HepG2 (cell line): ENCODE measurements at regions not wholly inside any gene's neighbourhood (a gene's known extent, or its start where the extent isn't known, plus 50 kb on each side); places are given as distances from the start of the nearest gene placed in this dataset.

Source experiments
- ATAC-seq: fragments of 200-7000 bp; cut with Tn5 transposase; 3 replicates; pipeline ENCODE4 v1.9.1; 2020; ENCODE audit warnings: mild to moderate bottlenecking, moderate library complexity
- BruUV-seq: library from RNA; stranded (reverse); fragments of 400-500 nt; replicated peaks from 2 replicates; lab custom pipeline; 2021; lab: Mats Ljungman, UMichigan
- CTCF ChIA-PET: fragments of 300-600 bp; formaldehyde crosslinking; extraction: SDS; loops from one replicate; lab custom pipeline; 2021; ENCODE audit warnings: low total read pairs, inconsistent platforms, low intra/inter-chr PET ratio; lab: Yijun Ruan, JAX
- POLR2A ChIA-PET: fragments of 350-600 bp; sonication (Branson Sonifier 250); formaldehyde crosslinking; loops from one replicate; lab custom pipeline; 2020; ENCODE audit warnings: antibody characterized with exemption, inconsistent platforms; lab: Yijun Ruan, JAX
- DNase-seq: peaks from one replicate; pipeline ENCODE4 v3.0.0-alpha.2; 2015; ENCODE audit warnings: low spot score
- FAIRE-seq: peaks from 3 replicates; lab custom pipeline; 2011; peaks lifted over from hg19 to GRCh38; lab: Jason Lieb, UNC
- H2AFZ ChIP-seq: one replicate; pipeline ENCODE4 v1.6.1; 2011; ENCODE audit warnings: low read length, inconsistent platforms
- H3K27ac ChIP-seq: fragments of 300-600 bp; 3 replicates; pipeline ENCODE4 v1.8.0; 2011; ENCODE audit warnings: mixed run types, mild to moderate bottlenecking, mixed read lengths, low read length, inconsistent platforms; ENCODE audit not compliant: insufficient read depth; ENCODE audit errors: extremely low read length
- H3K27me3 ChIP-seq, 2 experiments: fragments of 200-600 bp in 1 of 2; 2 replicates in 1 of 2; 3 replicates in 1 of 2; pipeline versions ENCODE4 v1.6.0 to v1.8.0; 2011; ENCODE audit warnings: low read length in 2 of 2, mild to moderate bottlenecking in 2 of 2, moderate library complexity in 2 of 2, inconsistent platforms in 1 of 2; ENCODE audit not compliant: insufficient read depth in 2 of 2, control insufficient read depth in 1 of 2
- H3K36me3 ChIP-seq, 2 experiments: fragments of 200-600 bp in 1 of 2; replicated peaks in 1 of 2; 2 replicates in 1 of 2; 3 replicates in 1 of 2; pipeline versions ENCODE4 v1.5.1 to v1.8.0; 2011; ENCODE audit warnings: low read length in 2 of 2, inconsistent platforms in 1 of 2; ENCODE audit not compliant: insufficient read depth in 2 of 2, control insufficient read depth in 1 of 2
- H3K4me1 ChIP-seq: 2 replicates; pipeline ENCODE4 v1.5.1; 2012; ENCODE audit warnings: low read length, inconsistent platforms; ENCODE audit not compliant: insufficient read depth
- H3K4me2 ChIP-seq: 2 replicates; pipeline ENCODE4 v1.6.0; 2011; ENCODE audit warnings: low read depth, low read length, inconsistent platforms
- H3K4me3 ChIP-seq, 3 experiments: fragments of 200-600 bp in 1 of 3; sonication (generic), shearing (Covaris generic) in 1 of 3; replicated peaks in 1 of 3; 2 replicates each; pipeline ENCODE4 v1.5.1; 2011 to 2016; ENCODE audit warnings: low read length in 3 of 3, inconsistent platforms in 2 of 3, low read depth in 2 of 3, mild to moderate bottlenecking in 2 of 3, control low read depth in 1 of 3, mixed read lengths in 1 of 3; ENCODE audit not compliant: insufficient read depth in 1 of 3
- H3K79me2 ChIP-seq: one replicate; pipeline ENCODE4 v1.6.1; 2011; ENCODE audit warnings: low read length, inconsistent platforms; ENCODE audit not compliant: insufficient read depth
- H3K9ac ChIP-seq: 2 replicates; pipeline ENCODE4 v1.6.0; 2011; ENCODE audit warnings: mild to moderate bottlenecking, low read depth, low read length, inconsistent platforms; ENCODE audit not compliant: insufficient read depth
- H3K9me3 ChIP-seq: 2 replicates; pipeline ENCODE4 v1.5.1; 2012; ENCODE audit warnings: mild to moderate bottlenecking, low read length
- H4K20me1 ChIP-seq: 2 replicates; pipeline ENCODE4 v1.6.0; 2011; ENCODE audit warnings: inconsistent platforms, mild to moderate bottlenecking, low read length, moderate library complexity; ENCODE audit not compliant: insufficient read depth
- ELF4 ChIP-seq: sonication (generic); formaldehyde crosslinking; IDR thresholded peaks from 2 replicates; pipeline ENCODE4 v1.5.0; 2020; ENCODE audit warnings: missing genetic modification reagents, mild to moderate bottlenecking, moderate library complexity, borderline replicate concordance
- GATA4 ChIP-seq: sonication (generic); IDR thresholded peaks from 2 replicates; pipeline ENCODE4 v1.6.1; 2016; ENCODE audit warnings: antibody characterized with exemption, low read depth, borderline replicate concordance
- HOXA5 ChIP-seq: sonication (generic); formaldehyde crosslinking; IDR thresholded peaks from 2 replicates; pipeline ENCODE4 v1.4.0; 2020; ENCODE audit warnings: missing genetic modification reagents
- JUNB ChIP-seq: sonication (generic); formaldehyde crosslinking; IDR thresholded peaks from 2 replicates; pipeline ENCODE4 v1.8.0; 2022; ENCODE audit warnings: missing genetic modification reagents, mild to moderate bottlenecking, borderline replicate concordance
- KMT2B ChIP-seq: IDR thresholded peaks from 2 replicates; pipeline ENCODE4 v1.6.1; 2016; ENCODE audit warnings: missing genetic modification reagents, missing compliant biosample characterization
- NFKB2 ChIP-seq: sonication (generic); formaldehyde crosslinking; IDR thresholded peaks from 2 replicates; pipeline ENCODE4 v1.4.0; 2020; ENCODE audit warnings: missing genetic modification reagents, borderline replicate concordance
- ZFP41 ChIP-seq: sonication (generic); formaldehyde crosslinking; IDR thresholded peaks from 2 replicates; pipeline ENCODE4 v1.4.0; 2020; ENCODE audit warnings: mild to moderate bottlenecking, missing genetic modification reagents, borderline replicate concordance
- ZFX ChIP-seq: sonication (generic); formaldehyde crosslinking; IDR thresholded peaks from 2 replicates; pipeline ENCODE4 v1.4.0; 2020; ENCODE audit warnings: mild to moderate bottlenecking, low read depth, missing genetic modification reagents, moderate library complexity
- ZKSCAN5 ChIP-seq: sonication (generic); formaldehyde crosslinking; IDR thresholded peaks from 2 replicates; pipeline ENCODE4 v1.5.1; 2020; ENCODE audit warnings: mild to moderate bottlenecking, missing genetic modification reagents
- ZNF263 ChIP-seq: sonication (generic); formaldehyde crosslinking; IDR thresholded peaks from 2 replicates; pipeline ENCODE4 v1.4.0; 2020; ENCODE audit warnings: missing genetic modification reagents
- ZNF264 ChIP-seq: sonication (generic); formaldehyde crosslinking; IDR thresholded peaks from 2 replicates; pipeline ENCODE4 v1.4.0; 2020; ENCODE audit warnings: missing genetic modification reagents
- ZNF510 ChIP-seq: sonication (generic); formaldehyde crosslinking; IDR thresholded peaks from 2 replicates; pipeline ENCODE4 v1.4.0; 2020; ENCODE audit warnings: low read depth, mild to moderate bottlenecking, missing genetic modification reagents
- ZNF530 ChIP-seq: sonication (generic); formaldehyde crosslinking; IDR thresholded peaks from 2 replicates; pipeline ENCODE4 v1.5.0; 2020; ENCODE audit warnings: low read depth, mild to moderate bottlenecking, missing genetic modification reagents
- WGBS: methylation state at CpG from one replicate; pipeline ENCODE4 v1.1.6; 2017; ENCODE audit warnings: low lambda C conversion rate; 5-methylcytosine and 5-hydroxymethylcytosine counted together
- in situ Hi-C: cut with HindIII; loops from 2 replicates; pipeline ENCODE4 v1.10.0; 2017; ENCODE audit warnings: low pct_unique_long_range_greater_than_20kb; ENCODE audit not compliant: extremely low pct_ligation_motif_present
- intact Hi-C: fragments of 100-400 bp; cut with micrococcal nuclease; formaldehyde crosslinking; loops from one replicate; pipeline ENCODE4 v1.10.0; 2022; ENCODE audit not compliant: unreplicated experiment
- TF ChIP-seq, protein P1 (sequence below): sonication (generic); formaldehyde crosslinking; IDR thresholded peaks from 2 replicates; pipeline ENCODE4 v1.8.0; 2022; ENCODE audit warnings: mild to moderate bottlenecking, missing genetic modification reagents
- TF ChIP-seq, protein P2 (sequence below): sonication (generic); formaldehyde crosslinking; IDR thresholded peaks from 2 replicates; pipeline ENCODE4 v1.4.0; 2020; ENCODE audit warnings: mild to moderate bottlenecking, low read depth, missing genetic modification reagents
- TF ChIP-seq, protein P3 (sequence below): sonication (generic); formaldehyde crosslinking; IDR thresholded peaks from 2 replicates; pipeline ENCODE4 v1.5.0; 2020; ENCODE audit warnings: missing genetic modification reagents

DNA sequence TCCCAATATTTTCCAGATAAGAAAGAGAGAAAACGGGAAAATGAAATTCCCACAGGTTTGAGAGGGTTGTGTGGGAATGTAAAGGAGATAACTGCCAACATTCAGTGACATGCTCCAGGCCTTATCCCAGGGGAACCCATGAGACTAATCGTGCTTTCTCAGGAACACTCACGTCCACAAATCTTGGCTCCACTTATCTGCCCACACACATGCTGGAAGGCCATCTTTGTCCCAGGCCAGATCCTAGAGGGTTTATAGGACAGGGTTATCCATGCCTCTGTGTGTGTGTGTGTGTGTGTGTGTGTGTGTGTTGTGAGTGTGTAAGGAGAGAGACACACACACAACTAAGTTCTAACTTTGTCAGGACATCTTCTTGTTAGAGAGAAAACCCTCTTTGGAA is 182.2 kb upstream of the E2F7 start:
- no peaks in the 10 kb centered on the region for H3K79me2 ChIP-seq
- intact Hi-C loops = loop anchor here (5.0 kb wide), 1 partner anchor 1035 kb away; no protein-coding TSS in a partner anchor
- no TSS peak for BruUV-seq
- no peak for FAIRE-seq
- ChIA-PET CTCF (no interaction called here), POLR2A (no interaction called here)
- no peaks in the 10 kb centered on the region for H3K36me3 ChIP-seq
- H3K27ac ChIP-seq = no peak overlapping the region
- in situ Hi-C loops = no loop called here
- no peak overlapping the region for H3K9ac ChIP-seq
- DNase-seq = no peak
- H3K27me3 ChIP-seq = no peaks in the 10 kb centered on the region
- no peak overlapping the region for H3K4me3 ChIP-seq
- H2AFZ ChIP-seq = no peak overlapping the region
- no peaks in the 10 kb centered on the region for H4K20me1 ChIP-seq
- H3K4me1 ChIP-seq = no peaks in the 10 kb centered on the region
- no peak for ATAC-seq
- no peak for TF ChIP-seq ZFP41 (CRISPR knock-in tag)
- no peak for TF ChIP-seq ELF4 (CRISPR knock-in tag)
- TF ChIP-seq ZNF264 (CRISPR knock-in tag) = no peak
- TF ChIP-seq, protein P1, sequence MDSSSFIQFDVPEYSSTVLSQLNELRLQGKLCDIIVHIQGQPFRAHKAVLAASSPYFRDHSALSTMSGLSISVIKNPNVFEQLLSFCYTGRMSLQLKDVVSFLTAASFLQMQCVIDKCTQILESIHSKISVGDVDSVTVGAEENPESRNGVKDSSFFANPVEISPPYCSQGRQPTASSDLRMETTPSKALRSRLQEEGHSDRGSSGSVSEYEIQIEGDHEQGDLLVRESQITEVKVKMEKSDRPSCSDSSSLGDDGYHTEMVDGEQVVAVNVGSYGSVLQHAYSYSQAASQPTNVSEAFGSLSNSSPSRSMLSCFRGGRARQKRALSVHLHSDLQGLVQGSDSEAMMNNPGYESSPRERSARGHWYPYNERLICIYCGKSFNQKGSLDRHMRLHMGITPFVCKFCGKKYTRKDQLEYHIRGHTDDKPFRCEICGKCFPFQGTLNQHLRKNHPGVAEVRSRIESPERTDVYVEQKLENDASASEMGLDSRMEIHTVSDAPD (CRISPR knock-in tag) = no peak
- no peak for TF ChIP-seq ZNF510
- no peak for TF ChIP-seq ZNF263 (CRISPR knock-in tag)
- TF ChIP-seq ZNF530 = no peak
- no peak for TF ChIP-seq KMT2B
- TF ChIP-seq NFKB2 = no peak
- TF ChIP-seq, protein P2, sequence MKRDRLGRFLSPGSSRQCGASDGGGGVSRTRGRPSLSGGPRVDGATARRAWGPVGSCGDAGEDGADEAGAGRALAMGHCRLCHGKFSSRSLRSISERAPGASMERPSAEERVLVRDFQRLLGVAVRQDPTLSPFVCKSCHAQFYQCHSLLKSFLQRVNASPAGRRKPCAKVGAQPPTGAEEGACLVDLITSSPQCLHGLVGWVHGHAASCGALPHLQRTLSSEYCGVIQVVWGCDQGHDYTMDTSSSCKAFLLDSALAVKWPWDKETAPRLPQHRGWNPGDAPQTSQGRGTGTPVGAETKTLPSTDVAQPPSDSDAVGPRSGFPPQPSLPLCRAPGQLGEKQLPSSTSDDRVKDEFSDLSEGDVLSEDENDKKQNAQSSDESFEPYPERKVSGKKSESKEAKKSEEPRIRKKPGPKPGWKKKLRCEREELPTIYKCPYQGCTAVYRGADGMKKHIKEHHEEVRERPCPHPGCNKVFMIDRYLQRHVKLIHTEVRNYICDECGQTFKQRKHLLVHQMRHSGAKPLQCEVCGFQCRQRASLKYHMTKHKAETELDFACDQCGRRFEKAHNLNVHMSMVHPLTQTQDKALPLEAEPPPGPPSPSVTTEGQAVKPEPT = no peak
- TF ChIP-seq ZKSCAN5 (CRISPR knock-in tag) = no peak
- no peak for TF ChIP-seq GATA4
- no peak for TF ChIP-seq JUNB
- TF ChIP-seq HOXA5 (CRISPR knock-in tag) = no peak
- TF ChIP-seq, protein P3, sequence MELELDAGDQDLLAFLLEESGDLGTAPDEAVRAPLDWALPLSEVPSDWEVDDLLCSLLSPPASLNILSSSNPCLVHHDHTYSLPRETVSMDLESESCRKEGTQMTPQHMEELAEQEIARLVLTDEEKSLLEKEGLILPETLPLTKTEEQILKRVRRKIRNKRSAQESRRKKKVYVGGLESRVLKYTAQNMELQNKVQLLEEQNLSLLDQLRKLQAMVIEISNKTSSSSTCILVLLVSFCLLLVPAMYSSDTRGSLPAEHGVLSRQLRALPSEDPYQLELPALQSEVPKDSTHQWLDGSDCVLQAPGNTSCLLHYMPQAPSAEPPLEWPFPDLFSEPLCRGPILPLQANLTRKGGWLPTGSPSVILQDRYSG = no peak
- TF ChIP-seq ZFX = no peak
- WGBS = 10% methylated on average over 3 of the region's 3 CpGs
- no peak overlapping the region for H3K4me2 ChIP-seq
- no peaks in the 10 kb centered on the region for H3K9me3 ChIP-seq
